GM18511 (cell line): ENCODE measurements at regions not wholly inside any gene's neighbourhood (a gene's known extent, or its start where the extent isn't known, plus 50 kb on each side); places are given as distances from the start of the nearest gene placed in this dataset.

Source experiments
- ATAC-seq: cut with Tn5 transposase; IDR thresholded peaks from one replicate; pipeline ENCODE4 v1.9.1; 2021; ENCODE audit warnings: mild to moderate bottlenecking, moderate library complexity; ENCODE audit not compliant: unreplicated experiment

- ATAC-seq, result no peak
Observed at GRCh38 chr9:11275158-11275695, 662.4 kb upstream of the PTPRD start.

- no peak for ATAC-seq
Observed at GRCh38 chr9:11312966-11313365, 700.2 kb upstream of the PTPRD start.

GRCh38 chr9:11318946-11319345 lies 706.1 kb upstream of the PTPRD start:
- ATAC-seq, result no peak

GRCh38 chr9:11319538-11319937 lies 706.7 kb upstream of the PTPRD start:
- ATAC-seq, result no peak

GRCh38 chr9:11320989-11321388 lies 708.2 kb upstream of the PTPRD start:
- ATAC-seq, result no peak

GRCh38 chr9:11323457-11323856 lies 710.7 kb upstream of the PTPRD start:
- ATAC-seq, result no peak

- ATAC-seq, result no peak
Observed at GRCh38 chr9:11326231-11326630, 713.4 kb upstream of the PTPRD start.

GRCh38 chr9:11328326-11328725 lies 715.5 kb upstream of the PTPRD start:
- ATAC-seq, result no peak

- no peak for ATAC-seq
Observed at GRCh38 chr9:11335011-11335410, 722.2 kb upstream of the PTPRD start.

GRCh38 chr9:11338130-11338529 lies 725.3 kb upstream of the PTPRD start:
- peak; percentile 77 for ATAC-seq

- no peak for ATAC-seq
Observed at GRCh38 chr9:11340654-11341053, 727.9 kb upstream of the PTPRD start.

GRCh38 chr9:11347437-11347836 lies 734.6 kb upstream of the PTPRD start:
- ATAC-seq, result no peak

- no peak for ATAC-seq
Observed at GRCh38 chr9:11348366-11348765, 735.6 kb upstream of the PTPRD start.

- ATAC-seq, result no peak
Observed at GRCh38 chr9:11349187-11349586, 736.4 kb upstream of the PTPRD start.

- no peak for ATAC-seq
Observed at GRCh38 chr9:11352612-11353011, 739.8 kb upstream of the PTPRD start.

- ATAC-seq, result no peak
Observed at GRCh38 chr9:11356067-11356466, 743.3 kb upstream of the PTPRD start.

GRCh38 chr9:11366585-11367129 lies 753.9 kb upstream of the PTPRD start:
- no peak for ATAC-seq

- ATAC-seq, result no peak
Observed at GRCh38 chr9:11374926-11375325, 762.1 kb upstream of the PTPRD start.

- no peak for ATAC-seq
Observed at GRCh38 chr9:11402621-11403020, 789.8 kb upstream of the PTPRD start.

GRCh38 chr9:11414241-11414640 lies 801.4 kb upstream of the PTPRD start:
- no peak for ATAC-seq

GRCh38 chr9:11417782-11418181 lies 805.0 kb upstream of the PTPRD start:
- no peak for ATAC-seq

- no peak for ATAC-seq
Observed at GRCh38 chr9:11431490-11431889, 818.7 kb upstream of the PTPRD start.

- ATAC-seq, result no peak
Observed at GRCh38 chr9:11432361-11432760, 819.6 kb upstream of the PTPRD start.
